GM18867 (cell line): ENCODE measurements at regions not wholly inside any gene's neighbourhood (a gene's known extent, or its start where the extent isn't known, plus 50 kb on each side); places are given as distances from the start of the nearest gene placed in this dataset.

Source experiments
- ATAC-seq: cut with Tn5 transposase; IDR thresholded peaks from one replicate; pipeline ENCODE4 v1.9.1; 2021; ENCODE audit warnings: mild to moderate bottlenecking, moderate library complexity; ENCODE audit not compliant: unreplicated experiment

- no peak for ATAC-seq
Measured at GRCh38 chr1:106681939-106682522, 374.4 kb upstream of the PRMT6 start.

- ATAC-seq = no peak
Measured at GRCh38 chr1:106688446-106688845, 368.0 kb upstream of the PRMT6 start.

GRCh38 chr1:106698660-106699059 lies 357.8 kb upstream of the PRMT6 start:
- ATAC-seq = no peak

- ATAC-seq = no peak
Measured at GRCh38 chr1:106699433-106699832, 357.0 kb upstream of the PRMT6 start.

GRCh38 chr1:106700211-106700610 lies 356.3 kb upstream of the PRMT6 start:
- ATAC-seq = no peak

GRCh38 chr1:106705971-106706370 lies 350.5 kb upstream of the PRMT6 start:
- no peak for ATAC-seq

- no peak for ATAC-seq
Measured at GRCh38 chr1:106717591-106717990, 338.9 kb upstream of the PRMT6 start.

GRCh38 chr1:106721790-106722189 lies 334.7 kb upstream of the PRMT6 start:
- no peak for ATAC-seq

GRCh38 chr1:106722466-106722865 lies 334.0 kb upstream of the PRMT6 start:
- ATAC-seq = no peak

GRCh38 chr1:106727171-106727570 lies 329.3 kb upstream of the PRMT6 start:
- ATAC-seq = peak; percentile 68

- ATAC-seq = no peak
Measured at GRCh38 chr1:106746448-106747085, 309.9 kb upstream of the PRMT6 start.

- no peak for ATAC-seq
Measured at GRCh38 chr1:106747232-106747631, 309.2 kb upstream of the PRMT6 start.

GRCh38 chr1:106747791-106748190 lies 308.7 kb upstream of the PRMT6 start:
- no peak for ATAC-seq

GRCh38 chr1:106748606-106749005 lies 307.9 kb upstream of the PRMT6 start:
- ATAC-seq = no peak

GRCh38 chr1:106749491-106749890 lies 307.0 kb upstream of the PRMT6 start:
- no peak for ATAC-seq

- ATAC-seq = no peak
Measured at GRCh38 chr1:106749906-106750305, 306.6 kb upstream of the PRMT6 start.

GRCh38 chr1:106751002-106751401 lies 305.5 kb upstream of the PRMT6 start:
- no peak for ATAC-seq

GRCh38 chr1:106753066-106753465 lies 303.4 kb upstream of the PRMT6 start:
- ATAC-seq = no peak

GRCh38 chr1:106754957-106755356 lies 301.5 kb upstream of the PRMT6 start:
- ATAC-seq = no peak

GRCh38 chr1:106755682-106756406 lies 300.6 kb upstream of the PRMT6 start:
- ATAC-seq = no peak

- no peak for ATAC-seq
Measured at GRCh38 chr1:106756752-106757151, 299.7 kb upstream of the PRMT6 start.

- ATAC-seq = no peak
Measured at GRCh38 chr1:106768077-106768476, 288.4 kb upstream of the PRMT6 start.
